ENCODE measurements at regions not wholly inside any gene's neighbourhood (a gene's known extent, or its start where the extent isn't known, plus 50 kb on each side); places are given as distances from the start of the nearest gene placed in this dataset.
A peak's percentile ranks its signal among the peaks of the same experiment; 100 is the strongest.
"Not testable (repeated sequence)": the region's sequence is repeated elsewhere in the genome, so short reads cannot be mapped to it uniquely, and the experiment has no call there.

DNA sequence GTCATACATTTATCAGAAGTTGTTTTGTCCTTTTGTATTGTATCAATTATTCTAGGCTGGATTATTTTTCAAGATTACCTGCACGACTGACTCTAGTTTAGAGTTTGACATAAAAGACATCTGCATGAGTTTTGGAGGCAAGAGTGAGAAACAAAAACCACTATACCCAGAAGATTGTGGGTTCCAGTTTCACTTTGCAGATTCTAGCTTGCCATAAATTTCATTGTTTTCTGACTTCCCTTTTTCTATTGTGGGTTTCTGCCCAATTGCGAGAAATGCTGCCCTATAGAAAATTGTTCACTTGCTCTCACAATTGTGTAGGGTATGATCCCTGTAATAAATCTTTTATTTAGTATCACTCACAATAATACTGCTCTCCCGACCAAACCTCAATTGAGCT lies 1043.4 kb upstream of the CDH10 start:
- no peak overlapping the region for H3K27ac ChIP-seq (ENCODE audit: low read depth, low read length)
- no peak overlapping the region for H3K4me3 Mint-ChIP-seq
- ChIA-PET POLR2A (no interaction called here), CTCF (no interaction called here)
- no peaks in the 10 kb centered on the region for H3K27me3 Mint-ChIP-seq
- no peaks in the 10 kb centered on the region for H3K36me3 Mint-ChIP-seq
- H3K4me3 ChIP-seq (ENCODE audit: low read length) = no peak overlapping the region
- no peak for DNase-seq
- no peaks in the 10 kb centered on the region for H3K4me1 Mint-ChIP-seq
- H3K4me1 ChIP-seq (ENCODE audit: insufficient read depth, low read length) = no peaks in the 10 kb centered on the region
- H3K9me3 ChIP-seq (ENCODE audit: low read length) = no peaks in the 10 kb centered on the region
- H3K36me3 ChIP-seq (ENCODE audit: insufficient read depth, low read length) = no peaks in the 10 kb centered on the region
- H3K27ac Mint-ChIP-seq = no peak overlapping the region
- H3K27me3 ChIP-seq (ENCODE audit: insufficient read depth, low read length, poor library complexity, severe bottlenecking) = no peaks in the 10 kb centered on the region
- H3K9me3 Mint-ChIP-seq = peaks cover 0 to 28% (median 7%) of the 10 kb centered on the region in 5 donors

DNA sequence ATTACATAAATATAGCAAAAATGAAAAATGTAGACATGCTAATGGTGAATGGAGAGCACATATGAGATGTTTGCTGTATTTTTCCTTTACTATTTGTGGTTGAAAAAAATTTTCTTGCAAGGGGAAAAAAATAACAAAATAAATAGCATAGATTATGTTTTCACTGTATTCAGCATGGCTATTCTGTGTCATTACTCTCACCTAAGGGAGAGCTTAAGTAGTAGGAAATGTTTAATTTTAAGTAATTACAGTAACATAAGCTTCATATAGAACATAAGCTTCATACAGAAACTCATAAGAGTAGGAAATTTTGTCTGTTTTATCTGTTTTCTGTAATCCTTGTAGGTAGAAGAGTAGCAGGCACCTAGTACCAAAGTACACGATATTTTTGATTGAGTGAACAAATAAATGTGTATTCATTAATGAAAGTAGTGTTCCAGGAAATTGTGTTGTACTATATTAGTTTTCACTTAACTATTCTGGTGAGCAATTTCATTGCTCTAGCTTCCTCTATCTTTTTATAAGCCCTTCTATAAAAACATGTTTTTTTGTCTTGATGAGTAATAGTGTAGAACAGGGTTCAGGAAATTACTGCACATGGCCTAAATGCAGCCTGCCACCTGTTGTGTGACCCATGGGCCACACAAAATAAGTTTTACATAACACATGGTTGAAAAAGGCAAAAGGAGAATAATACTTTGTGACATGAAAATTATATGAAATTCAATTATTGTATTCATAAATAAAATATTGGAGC lies 1025.0 kb upstream of the CDH10 start:
- POLR2A ChIA-PET = no interaction called here

DNA sequence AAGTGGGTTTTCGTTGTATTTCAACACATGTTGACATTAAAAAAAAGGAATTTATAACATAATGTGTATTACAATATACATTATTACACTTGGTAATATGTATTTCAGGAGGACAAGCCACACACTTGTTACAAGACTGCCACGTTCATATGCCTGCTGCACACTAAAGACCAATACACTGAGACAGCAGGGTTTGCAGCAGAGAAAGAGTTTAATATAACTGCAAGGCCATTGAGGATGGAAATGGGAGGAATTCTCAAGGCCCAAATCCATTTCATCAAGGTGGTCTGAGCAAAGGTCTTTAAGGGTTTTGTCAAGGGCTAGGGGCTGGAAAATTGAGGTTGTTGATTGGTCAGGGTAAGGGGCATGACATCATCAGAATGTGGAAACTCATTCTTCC lies 1017.8 kb upstream of the CDH10 start:
- Mint-ChIP-seq H3K27me3 (no peaks in the 10 kb centered on the region), H3K9me3 (peaks cover 3 to 38% (median 17%) of the 10 kb centered on the region in 5 donors), H3K36me3 (no peaks in the 10 kb centered on the region), H3K4me1 (no peaks in the 10 kb centered on the region), H3K4me3 (no peak overlapping the region), H3K27ac (no peak overlapping the region)
- ChIA-PET POLR2A (no interaction called here), CTCF (no interaction called here)
- no peak overlapping the region for H3K4me3 ChIP-seq (ENCODE audit: low read length)
- DNase-seq = no peak
- H3K36me3 ChIP-seq (ENCODE audit: insufficient read depth, low read length) = no peaks in the 10 kb centered on the region
- no peak overlapping the region for H3K27ac ChIP-seq (ENCODE audit: low read depth, low read length)
- no peaks in the 10 kb centered on the region for H3K4me1 ChIP-seq (ENCODE audit: insufficient read depth, low read length)
- H3K9me3 ChIP-seq (ENCODE audit: low read length) = no peaks in the 10 kb centered on the region
- H3K27me3 ChIP-seq (ENCODE audit: insufficient read depth, low read length, poor library complexity, severe bottlenecking) = no peaks in the 10 kb centered on the region

More for the DNA sequence above, 1025.0 kb upstream of the CDH10 start:
- CTCF ChIA-PET = no interaction called here
- H3K27ac Mint-ChIP-seq = no peak overlapping the region
- no peak for DNase-seq
- Histone ChIP-seq H3K36me3 (ENCODE audit: insufficient read depth, low read length) (no peaks in the 10 kb centered on the region), H3K9me3 (ENCODE audit: low read length) (no peaks in the 10 kb centered on the region), H3K4me3 (ENCODE audit: low read length) (no peak overlapping the region), H3K27me3 (ENCODE audit: insufficient read depth, low read length, poor library complexity, severe bottlenecking) (no peaks in the 10 kb centered on the region), H3K27ac (ENCODE audit: low read depth, low read length) (no peak overlapping the region), H3K4me1 (ENCODE audit: insufficient read depth, low read length) (no peaks in the 10 kb centered on the region)
- H3K4me3 Mint-ChIP-seq = no peak overlapping the region
- no peaks in the 10 kb centered on the region for H3K4me1 Mint-ChIP-seq
- H3K27me3 Mint-ChIP-seq = no peaks in the 10 kb centered on the region
- H3K9me3 Mint-ChIP-seq = peaks cover 11 to 44% (median 18%) of the 10 kb centered on the region in 5 donors
- H3K36me3 Mint-ChIP-seq = no peaks in the 10 kb centered on the region

DNA sequence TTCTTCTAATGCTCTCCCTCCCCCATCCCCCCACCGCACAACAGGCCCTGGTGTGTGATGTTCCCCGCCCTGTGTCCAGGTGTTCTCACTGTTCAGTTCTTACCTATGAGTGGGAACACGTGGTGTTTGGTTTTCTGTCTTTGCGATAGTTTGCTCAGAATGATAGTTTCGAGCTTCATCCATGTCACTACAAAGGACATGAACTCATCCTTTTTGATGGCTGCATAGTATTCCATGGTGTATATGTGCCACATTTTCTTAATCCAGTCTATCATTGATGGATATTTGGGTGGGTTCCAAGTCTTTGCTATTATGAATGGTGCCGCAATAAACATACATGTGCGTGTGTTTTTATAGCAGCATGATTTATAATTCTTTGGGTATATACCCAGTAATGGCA lies 1005.5 kb upstream of the CDH10 start:
- H3K4me1 Mint-ChIP-seq; H3K4me3 ChIP-seq (ENCODE audit: low read length); H3K27me3 Mint-ChIP-seq; CTCF ChIA-PET; H3K36me3 ChIP-seq (ENCODE audit: insufficient read depth, low read length); H3K27me3 ChIP-seq (ENCODE audit: insufficient read depth, low read length, poor library complexity, severe bottlenecking); H3K4me1 ChIP-seq (ENCODE audit: insufficient read depth, low read length); H3K36me3 Mint-ChIP-seq; H3K4me3 Mint-ChIP-seq; POLR2A ChIA-PET; H3K27ac ChIP-seq (ENCODE audit: low read depth, low read length); DNase-seq; H3K9me3 ChIP-seq (ENCODE audit: low read length); H3K27ac Mint-ChIP-seq: not testable (repeated sequence)
- H3K9me3 Mint-ChIP-seq = peaks cover 24 to 58% (median 38%) of the 10 kb centered on the region in 5 donors

DNA sequence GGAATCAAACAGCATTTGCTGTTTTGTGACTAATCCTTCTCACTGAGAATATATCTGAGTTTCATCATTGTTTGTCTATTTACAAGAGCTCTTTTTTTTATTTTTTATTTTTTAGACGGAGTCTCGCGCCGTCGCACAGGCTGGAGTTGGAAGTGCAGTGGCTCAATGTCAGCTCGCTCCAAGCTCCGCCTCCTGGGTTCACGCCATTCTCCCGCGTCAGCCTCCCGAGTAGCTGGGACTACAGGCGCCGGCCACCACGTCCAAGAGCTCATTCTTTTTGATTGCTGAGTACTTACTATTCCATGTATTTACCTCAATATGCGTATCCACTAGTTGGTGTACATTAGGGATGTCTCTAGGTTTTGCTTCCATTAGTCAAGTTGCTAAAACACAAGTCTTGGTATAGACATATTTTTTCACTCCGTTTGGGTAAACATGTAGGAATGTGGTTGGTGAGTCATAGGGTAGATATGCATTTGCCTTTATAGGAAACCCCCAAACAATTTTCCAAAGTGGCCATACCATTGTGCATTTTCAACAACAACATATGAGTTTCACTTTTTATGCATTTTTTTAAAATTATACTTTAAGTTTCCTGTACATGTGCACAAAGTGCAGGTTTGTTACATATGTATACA lies 1005.0 kb upstream of the CDH10 start:
- H3K36me3 ChIP-seq (ENCODE audit: insufficient read depth, low read length) = no peaks in the 10 kb centered on the region
- H3K4me3 ChIP-seq (ENCODE audit: low read length) = no peak overlapping the region
- Mint-ChIP-seq H3K4me1 (no peaks in the 10 kb centered on the region), H3K27me3 (no peaks in the 10 kb centered on the region), H3K36me3 (peaks cover 0 to 3% (median 0%) of the 10 kb centered on the region in 3 donors), H3K4me3 (no peak overlapping the region), H3K9me3 (peaks cover 21 to 55% (median 38%) of the 10 kb centered on the region in 5 donors), H3K27ac (peak overlapping the region in 1 of 8 donors; percentile 21)
- DNase-seq = no peak
- no peaks in the 10 kb centered on the region for H3K9me3 ChIP-seq (ENCODE audit: low read length)
- ChIA-PET CTCF (no interaction called here), POLR2A (no interaction called here)
- no peak overlapping the region for H3K27ac ChIP-seq (ENCODE audit: low read depth, low read length)
- H3K4me1 ChIP-seq (ENCODE audit: insufficient read depth, low read length) = no peaks in the 10 kb centered on the region
- no peaks in the 10 kb centered on the region for H3K27me3 ChIP-seq (ENCODE audit: insufficient read depth, low read length, poor library complexity, severe bottlenecking)

DNA sequence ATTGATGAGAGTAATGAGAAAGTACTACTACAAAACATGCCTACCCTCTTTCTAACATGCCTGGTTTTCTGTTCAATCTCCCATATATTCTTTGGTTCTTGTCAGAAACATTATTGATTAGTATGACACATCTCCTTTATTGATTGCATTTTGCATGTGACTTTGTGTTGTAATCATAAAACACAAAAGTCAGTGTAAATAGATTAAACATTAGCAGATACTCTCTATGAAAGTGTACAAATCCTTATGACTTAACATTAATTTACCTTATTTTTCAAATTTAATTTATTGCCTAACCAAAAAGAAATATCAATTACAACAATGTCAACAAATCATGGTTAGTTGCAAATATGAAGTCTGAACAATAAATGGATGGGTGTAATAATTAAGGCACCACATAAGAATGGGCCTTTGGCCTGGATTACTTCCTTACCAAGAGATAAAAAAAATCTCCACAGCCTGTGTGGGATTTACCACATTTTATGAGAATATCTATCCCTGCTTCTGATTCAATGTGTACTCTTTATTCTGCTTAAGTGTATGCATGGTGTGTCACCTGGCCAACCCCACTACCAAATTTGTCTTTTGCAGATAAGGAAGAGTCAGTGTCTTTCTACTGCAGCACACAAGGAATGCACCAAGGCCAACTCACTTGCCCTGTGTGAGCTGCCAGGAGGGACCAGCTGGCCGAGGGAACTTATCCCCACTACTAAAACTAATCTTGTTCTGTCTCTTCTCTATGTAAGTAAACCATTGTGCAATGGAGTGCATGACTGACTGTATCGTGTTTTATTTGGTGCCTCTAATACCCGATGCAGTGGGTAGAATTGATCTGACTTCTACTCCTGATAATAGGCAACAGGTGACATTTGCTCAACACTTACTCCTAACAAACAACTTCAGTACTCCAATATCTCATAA lies 1001.9 kb upstream of the CDH10 start:
- H3K27me3 Mint-ChIP-seq = no peaks in the 10 kb centered on the region
- no peak overlapping the region for H3K27ac Mint-ChIP-seq

DNA sequence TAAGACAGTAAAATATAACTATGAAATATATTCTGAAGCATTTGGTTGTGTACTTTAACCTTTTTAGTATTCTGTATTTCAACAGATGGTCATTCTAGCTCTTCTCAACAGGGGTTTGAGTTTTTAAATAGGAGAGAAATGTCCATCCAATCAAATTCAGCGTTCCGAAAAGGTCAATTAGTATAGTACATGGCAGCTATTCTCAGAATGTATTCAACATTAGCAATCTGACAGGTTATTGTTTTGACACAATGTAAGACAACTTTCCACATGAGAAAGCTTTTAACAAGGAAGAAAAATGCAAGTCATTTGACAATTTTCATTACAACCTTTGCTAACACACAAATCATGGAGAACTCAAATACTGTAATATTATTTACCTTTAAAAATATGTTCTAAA lies 996.3 kb upstream of the CDH10 start:
- H3K27ac Mint-ChIP-seq = no peak overlapping the region
- H3K9me3 ChIP-seq (ENCODE audit: low read length) = no peaks in the 10 kb centered on the region
- no peak overlapping the region for H3K4me3 ChIP-seq (ENCODE audit: low read length)
- no peak overlapping the region for H3K4me3 Mint-ChIP-seq
- no peak overlapping the region for H3K27ac ChIP-seq (ENCODE audit: low read depth, low read length)
- H3K9me3 Mint-ChIP-seq = peaks cover 2 to 25% (median 15%) of the 10 kb centered on the region in 5 donors
- no peak for DNase-seq
- H3K36me3 Mint-ChIP-seq = no peaks in the 10 kb centered on the region
- no peaks in the 10 kb centered on the region for H3K36me3 ChIP-seq (ENCODE audit: insufficient read depth, low read length)
- ChIA-PET CTCF (no interaction called here), POLR2A (no interaction called here)
- no peaks in the 10 kb centered on the region for H3K4me1 ChIP-seq (ENCODE audit: insufficient read depth, low read length)
- H3K27me3 Mint-ChIP-seq = no peaks in the 10 kb centered on the region
- H3K27me3 ChIP-seq (ENCODE audit: insufficient read depth, low read length, poor library complexity, severe bottlenecking) = no peaks in the 10 kb centered on the region
- no peaks in the 10 kb centered on the region for H3K4me1 Mint-ChIP-seq

More for the DNA sequence above, 1001.9 kb upstream of the CDH10 start:
- no peak overlapping the region for H3K4me3 Mint-ChIP-seq
- CTCF ChIA-PET = interaction anchor here (1.6 kb wide), 1 partner anchor 10 kb away, joined by 3 read pairs; no protein-coding TSS in a partner anchor
- Histone ChIP-seq H3K9me3 (ENCODE audit: low read length) (no peaks in the 10 kb centered on the region), H3K27me3 (ENCODE audit: insufficient read depth, low read length, poor library complexity, severe bottlenecking) (no peaks in the 10 kb centered on the region), H3K4me1 (ENCODE audit: insufficient read depth, low read length) (no peaks in the 10 kb centered on the region), H3K36me3 (ENCODE audit: insufficient read depth, low read length) (no peaks in the 10 kb centered on the region), H3K4me3 (ENCODE audit: low read length) (no peak overlapping the region), H3K27ac (ENCODE audit: low read depth, low read length) (no peak overlapping the region)
- no peaks in the 10 kb centered on the region for H3K4me1 Mint-ChIP-seq
- POLR2A ChIA-PET = no interaction called here
- H3K9me3 Mint-ChIP-seq = peaks cover 18 to 43% (median 29%) of the 10 kb centered on the region in 5 donors
- DNase-seq = no peak
- H3K36me3 Mint-ChIP-seq = no peaks in the 10 kb centered on the region

DNA sequence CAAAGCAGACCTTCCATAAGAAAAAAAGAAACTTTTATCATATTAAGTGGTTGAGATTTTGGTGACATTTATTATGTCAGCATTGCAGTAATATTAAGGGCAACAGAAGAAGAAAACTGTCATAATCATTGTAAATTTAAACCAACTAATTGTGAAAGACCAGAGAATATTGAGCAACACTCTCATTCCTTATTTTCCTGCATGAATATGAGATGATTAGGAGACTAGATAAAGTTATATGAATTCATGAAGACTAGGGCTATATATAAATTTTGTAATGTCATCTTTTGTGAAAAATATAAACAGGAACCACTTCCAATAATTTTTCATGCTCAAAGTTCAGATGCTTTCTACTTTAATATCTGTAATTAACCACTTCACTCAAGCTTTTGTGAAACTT lies 974.5 kb upstream of the CDH10 start:
- Histone ChIP-seq H3K4me1 (ENCODE audit: insufficient read depth, low read length) (no peaks in the 10 kb centered on the region), H3K27ac (ENCODE audit: low read depth, low read length) (no peak overlapping the region), H3K27me3 (ENCODE audit: insufficient read depth, low read length, poor library complexity, severe bottlenecking) (no peaks in the 10 kb centered on the region), H3K4me3 (ENCODE audit: low read length) (no peak overlapping the region), H3K36me3 (ENCODE audit: insufficient read depth, low read length) (no peaks in the 10 kb centered on the region), H3K9me3 (ENCODE audit: low read length) (no peaks in the 10 kb centered on the region)
- peaks cover 3 to 26% (median 11%) of the 10 kb centered on the region in 5 donors for H3K9me3 Mint-ChIP-seq
- CTCF ChIA-PET = no interaction called here
- no peaks in the 10 kb centered on the region for H3K36me3 Mint-ChIP-seq
- POLR2A ChIA-PET = no interaction called here
- no peak overlapping the region for H3K4me3 Mint-ChIP-seq
- no peaks in the 10 kb centered on the region for H3K4me1 Mint-ChIP-seq
- H3K27ac Mint-ChIP-seq = no peak overlapping the region
- no peak for DNase-seq
- no peaks in the 10 kb centered on the region for H3K27me3 Mint-ChIP-seq
